Right lobe of liver (tissue), 4 donors: ENCODE measurements at regions not wholly inside any gene's neighbourhood (a gene's known extent, or its start where the extent isn't known, plus 50 kb on each side); places are given as distances from the start of the nearest gene placed in this dataset.

Experiments
- CTCF ChIP-seq, 4 donors: fragments of 200-600 bp in 3 of 4; fragments of 450-650 bp in 1 of 4; IDR thresholded peaks; one replicate each; pipeline versions ENCODE4 v1.5.1 to v1.8.0; 2016 to 2022; ENCODE audit warnings: antibody characterized with exemption in 4 of 4, mild to moderate bottlenecking in 2 of 4
- POLR2A ChIP-seq: fragments of 450-650 bp; IDR thresholded peaks from one replicate; pipeline ENCODE4 v1.6.1; 2017; ENCODE audit warnings: antibody characterized with exemption, mild to moderate bottlenecking
- donor health status: DM: no; HTN: no; CAD: no.
- donor health status: DM: no; HTN: no; CAD: no.
- donor health status: DM: no; HTN: yes; CAD: no.

GRCh38 chr5:1637639-1638481, 114.1 kb upstream of the LPCAT1 start:
- TF ChIP-seq POLR2A (no peak), CTCF (IDR thresholded peaks at IDR 0.05) (no peak)
